Colonic mucosa (tissue), 4 donors: ENCODE measurements at regions not wholly inside any gene's neighbourhood (a gene's known extent, or its start where the extent isn't known, plus 50 kb on each side); places are given as distances from the start of the nearest gene placed in this dataset.
"Not testable (repeated sequence)": the region's sequence is repeated elsewhere in the genome, so short reads cannot be mapped to it uniquely, and the experiment has no call there.

ENCODE experiments used
- DNase-seq: peaks from one replicate; pipeline ENCODE4 v3.0.0-alpha.2; 2020
- H3K27ac ChIP-seq: fragments of 200-600 bp; one replicate; pipeline ENCODE4 v1.8.0; 2021
- H3K27me3 ChIP-seq: fragments of 200-600 bp; one replicate; pipeline ENCODE4 v1.8.0; 2021
- H3K36me3 ChIP-seq: fragments of 200-600 bp; one replicate; pipeline ENCODE4 v1.8.0; 2021
- H3K4me1 ChIP-seq: fragments of 200-600 bp; one replicate; pipeline ENCODE4 v1.8.0; 2021; ENCODE audit warnings: mild to moderate bottlenecking
- H3K4me3 ChIP-seq: fragments of 200-600 bp; one replicate; pipeline ENCODE4 v1.8.0; 2021
- H3K9ac ChIP-seq, 2 donors: one replicate each; pipeline ENCODE4 v1.7.0; 2013; ENCODE audit warnings: control low read depth in 2 of 2, low read depth in 2 of 2, low read length in 2 of 2
- H3K9me3 ChIP-seq: fragments of 200-600 bp; one replicate; pipeline ENCODE4 v1.8.0; 2021
- intact Hi-C: fragments of 100-400 bp; cut with DNase I; formaldehyde crosslinking; loops from one replicate; pipeline ENCODE4 v1.14.1; 2022
- TF ChIP-seq, protein P1 (sequence below): fragments of 200-600 bp; IDR thresholded peaks from one replicate; pipeline ENCODE4 v1.8.0; 2022; ENCODE audit warnings: antibody characterized with exemption, mild to moderate bottlenecking
- donor health status: healthy.
- donor health status: DM: no; HTN: no; CAD: no.
- donor health status: DM: no; HTN: no; CAD: no.

GRCh38 chr10:21372651-21373410 is 152.7 kb downstream of the SKIDA1 start:
- H3K27ac ChIP-seq, result no peak overlapping the region
- H3K4me3 ChIP-seq, result no peak overlapping the region
- TF ChIP-seq, protein P1, sequence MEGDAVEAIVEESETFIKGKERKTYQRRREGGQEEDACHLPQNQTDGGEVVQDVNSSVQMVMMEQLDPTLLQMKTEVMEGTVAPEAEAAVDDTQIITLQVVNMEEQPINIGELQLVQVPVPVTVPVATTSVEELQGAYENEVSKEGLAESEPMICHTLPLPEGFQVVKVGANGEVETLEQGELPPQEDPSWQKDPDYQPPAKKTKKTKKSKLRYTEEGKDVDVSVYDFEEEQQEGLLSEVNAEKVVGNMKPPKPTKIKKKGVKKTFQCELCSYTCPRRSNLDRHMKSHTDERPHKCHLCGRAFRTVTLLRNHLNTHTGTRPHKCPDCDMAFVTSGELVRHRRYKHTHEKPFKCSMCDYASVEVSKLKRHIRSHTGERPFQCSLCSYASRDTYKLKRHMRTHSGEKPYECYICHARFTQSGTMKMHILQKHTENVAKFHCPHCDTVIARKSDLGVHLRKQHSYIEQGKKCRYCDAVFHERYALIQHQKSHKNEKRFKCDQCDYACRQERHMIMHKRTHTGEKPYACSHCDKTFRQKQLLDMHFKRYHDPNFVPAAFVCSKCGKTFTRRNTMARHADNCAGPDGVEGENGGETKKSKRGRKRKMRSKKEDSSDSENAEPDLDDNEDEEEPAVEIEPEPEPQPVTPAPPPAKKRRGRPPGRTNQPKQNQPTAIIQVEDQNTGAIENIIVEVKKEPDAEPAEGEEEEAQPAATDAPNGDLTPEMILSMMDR, result no peak
- H3K4me1 ChIP-seq, result no peaks in the 10 kb centered on the region
- peak; percentile 79 for DNase-seq
- H3K9ac ChIP-seq, result no peak overlapping the region
- H3K27me3 ChIP-seq, result no peaks in the 10 kb centered on the region
- no peaks in the 10 kb centered on the region for H3K9me3 ChIP-seq
- no peaks in the 10 kb centered on the region for H3K36me3 ChIP-seq
- intact Hi-C loops, result no loop called here

GRCh38 chr10:21369697-21370096 is 155.8 kb downstream of the SKIDA1 start:
- Histone ChIP-seq H3K9me3 (no peaks in the 10 kb centered on the region), H3K27ac (no peak overlapping the region), H3K4me3 (no peak overlapping the region), H3K4me1 (no peaks in the 10 kb centered on the region), H3K36me3 (no peaks in the 10 kb centered on the region), H3K27me3 (no peaks in the 10 kb centered on the region), H3K9ac (no peak overlapping the region)
- no peak for DNase-seq
- TF ChIP-seq, protein P1, result no peak
- intact Hi-C loops, result no loop called here

- no peak overlapping the region for H3K9ac ChIP-seq
- no peak overlapping the region for H3K27ac ChIP-seq
- DNase-seq, result no peak
- H3K27me3 ChIP-seq, result no peaks in the 10 kb centered on the region
- H3K9me3 ChIP-seq, result no peaks in the 10 kb centered on the region
- H3K36me3 ChIP-seq, result no peaks in the 10 kb centered on the region
- H3K4me3 ChIP-seq, result no peak overlapping the region
- TF ChIP-seq, protein P1, result no peak
- intact Hi-C loops, result no loop called here
- peaks cover 4% of the 10 kb centered on the region for H3K4me1 ChIP-seq
Measured at GRCh38 chr10:21368728-21369425, 156.6 kb downstream of the SKIDA1 start.

GRCh38 chr10:21368022-21368582 is 157.4 kb downstream of the SKIDA1 start:
- H3K9ac ChIP-seq, result no peak overlapping the region
- no peak for DNase-seq

GRCh38 chr10:21366108-21366507 is 159.4 kb downstream of the SKIDA1 start:
- H3K27me3 ChIP-seq, H3K9ac ChIP-seq, H3K36me3 ChIP-seq, intact Hi-C loops, H3K27ac ChIP-seq, DNase-seq, H3K4me3 ChIP-seq, H3K4me1 ChIP-seq, H3K9me3 ChIP-seq: not testable (repeated sequence)

More at GRCh38 chr10:21368022-21368582, 157.4 kb downstream of the SKIDA1 start:
- Histone ChIP-seq H3K4me1 (peaks cover 6% of the 10 kb centered on the region), H3K4me3 (no peak overlapping the region), H3K27me3 (no peaks in the 10 kb centered on the region), H3K9me3 (no peaks in the 10 kb centered on the region), H3K36me3 (no peaks in the 10 kb centered on the region), H3K27ac (no peak overlapping the region)
- intact Hi-C loops, result no loop called here
- TF ChIP-seq, protein P1, result no peak
